NOMO-1 treated with DMSO at 0.1 percent for 48 hours (cell line): ENCODE measurements at regions not wholly inside any gene's neighbourhood (a gene's known extent, or its start where the extent isn't known, plus 50 kb on each side); places are given as distances from the start of the nearest gene placed in this dataset.
"Not testable (repeated sequence)": the region's sequence is repeated elsewhere in the genome, so short reads cannot be mapped to it uniquely, and the experiment has no call there.

ENCODE experiments used
- DNase-seq: peaks from one replicate; lab custom pipeline; 2025; ENCODE audit not compliant: unreplicated experiment; lab: John Stamatoyannopoulos, UW

GRCh38 chr12:47351526-47351925 lies 271.8 kb upstream of the AMIGO2 start:
- DNase-seq, result no peak

- DNase-seq, result peak; percentile 33
Observed at GRCh38 chr12:47350062-47350408, 270.3 kb upstream of the AMIGO2 start.

DNA sequence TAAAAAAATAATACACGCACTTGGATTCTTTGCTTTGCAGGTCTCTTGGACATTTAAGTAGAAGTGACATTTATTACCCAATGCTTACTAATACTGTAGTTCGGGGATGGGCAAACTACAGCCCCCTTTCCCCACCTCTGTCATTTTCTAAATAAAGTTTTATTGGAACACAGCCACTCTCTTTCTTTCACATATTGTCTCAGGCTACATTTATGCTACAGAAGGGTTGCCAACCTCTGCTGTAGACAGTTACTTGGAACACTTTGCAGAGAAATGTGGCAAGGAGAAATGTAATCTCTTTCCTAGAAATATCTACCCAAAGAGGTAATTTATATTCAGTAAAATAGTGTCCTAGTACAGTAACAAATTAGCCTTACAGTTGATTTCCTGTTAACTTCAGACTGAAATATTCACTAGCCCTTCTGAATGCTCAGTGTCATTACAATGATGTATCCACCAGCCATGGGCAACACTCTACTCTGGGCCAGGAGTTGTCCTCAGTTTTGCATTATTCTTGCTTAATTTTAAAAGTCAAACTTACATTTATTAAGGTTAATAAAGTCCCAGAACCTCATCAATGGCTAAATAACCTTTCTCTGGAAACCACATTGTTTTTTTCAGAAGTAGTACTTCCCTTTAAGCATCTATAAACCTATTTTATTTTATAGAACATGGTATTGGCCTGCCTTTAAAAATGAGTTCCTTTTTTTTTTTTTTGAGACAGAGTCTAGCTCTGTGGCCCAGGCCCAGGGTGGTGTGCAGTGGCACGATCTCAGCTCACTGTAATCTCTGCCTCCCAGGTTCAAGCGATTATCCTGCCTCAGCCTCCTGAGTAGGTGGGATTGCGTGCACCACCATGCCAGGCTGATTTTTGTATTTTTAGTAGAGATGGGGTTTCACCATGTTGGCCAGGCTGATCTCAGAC lies 269.6 kb upstream of the AMIGO2 start:
- DNase-seq, result peak; percentile 24

- no peak for DNase-seq
Observed at GRCh38 chr12:47348206-47348605, 268.4 kb upstream of the AMIGO2 start.

DNA sequence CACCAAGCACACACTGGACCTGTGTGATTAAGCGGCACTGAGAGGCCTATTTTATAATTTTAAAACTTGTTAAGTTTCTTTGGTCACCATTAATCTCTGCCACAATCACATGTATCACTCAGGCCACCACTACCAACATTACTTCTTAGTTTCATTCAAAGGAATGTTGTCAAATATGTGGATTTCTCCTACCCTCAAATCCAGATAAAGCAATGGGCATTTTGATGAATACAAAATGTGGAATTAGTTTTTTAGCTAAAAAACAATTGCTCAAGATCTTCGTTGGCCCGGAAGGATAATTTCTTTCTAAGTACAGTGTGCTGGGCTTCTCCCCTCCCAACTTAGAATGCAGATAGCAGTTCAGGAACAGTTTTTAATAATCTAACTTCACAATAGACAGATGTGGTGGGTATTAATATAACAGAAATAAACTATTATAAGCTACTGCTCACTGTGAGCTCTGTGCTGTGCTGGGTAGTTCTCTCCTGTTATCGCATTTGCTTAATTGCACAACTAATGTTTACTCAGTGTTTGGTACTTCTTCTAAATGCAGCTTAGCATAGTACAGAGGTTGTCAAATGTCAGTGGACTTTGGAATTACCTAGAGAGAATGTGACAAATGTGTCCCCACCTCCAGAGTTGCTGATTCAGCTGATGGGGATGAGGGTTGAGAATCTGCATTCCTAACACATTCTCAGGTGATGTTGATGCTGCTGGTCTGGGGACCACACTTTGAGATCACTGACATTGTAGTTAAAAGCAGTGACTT lies 266.7 kb upstream of the AMIGO2 start:
- DNase-seq, result peak; percentile 4

DNA sequence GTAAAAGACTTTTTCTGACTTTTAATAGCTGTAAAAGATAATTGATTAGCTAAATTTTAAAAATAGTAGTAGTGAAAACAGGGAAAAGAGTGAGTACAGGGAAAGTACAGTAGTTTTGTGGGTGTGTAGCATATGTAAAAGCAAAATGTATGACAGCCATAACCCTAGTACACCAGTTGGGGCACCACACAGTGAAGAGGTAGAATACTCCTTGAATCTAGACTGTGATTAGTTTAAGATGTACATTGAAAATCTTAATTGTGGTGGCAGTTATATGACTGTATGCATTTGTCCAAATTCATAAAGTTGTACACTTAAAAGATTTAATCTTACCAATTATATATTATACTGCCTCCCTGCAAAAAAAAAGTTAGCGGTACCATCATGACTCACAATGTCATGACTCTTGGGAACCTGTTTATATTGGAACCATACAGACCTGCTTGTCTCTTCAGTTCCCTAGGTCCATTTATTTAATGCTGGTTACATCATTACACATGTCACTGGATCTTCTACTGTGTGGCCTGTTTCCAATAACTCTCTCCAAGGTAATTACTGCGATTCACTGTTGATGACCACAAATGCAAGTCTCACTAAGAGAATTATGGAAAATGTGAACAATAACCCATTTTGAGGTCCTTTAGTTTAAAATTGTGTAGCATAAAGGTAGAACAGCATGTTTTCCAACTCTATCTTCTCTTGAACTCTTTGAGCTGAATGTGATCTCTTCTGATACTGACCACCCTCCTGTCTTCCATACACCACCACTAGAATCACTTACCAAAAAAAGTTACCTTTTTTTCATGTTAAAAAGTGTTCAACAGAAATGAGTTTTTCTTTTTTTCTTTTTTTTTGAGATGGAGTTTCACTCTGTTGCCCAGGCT lies 264.2 kb upstream of the AMIGO2 start:
- DNase-seq, result no peak

GRCh38 chr12:47340411-47341015 lies 260.8 kb upstream of the AMIGO2 start:
- DNase-seq, result no peak

- no peak for DNase-seq
Observed at GRCh38 chr12:47337581-47337980, 257.8 kb upstream of the AMIGO2 start.

- DNase-seq, result not testable (repeated sequence)
Observed at GRCh38 chr12:47333271-47333858, 253.6 kb upstream of the AMIGO2 start.

DNA sequence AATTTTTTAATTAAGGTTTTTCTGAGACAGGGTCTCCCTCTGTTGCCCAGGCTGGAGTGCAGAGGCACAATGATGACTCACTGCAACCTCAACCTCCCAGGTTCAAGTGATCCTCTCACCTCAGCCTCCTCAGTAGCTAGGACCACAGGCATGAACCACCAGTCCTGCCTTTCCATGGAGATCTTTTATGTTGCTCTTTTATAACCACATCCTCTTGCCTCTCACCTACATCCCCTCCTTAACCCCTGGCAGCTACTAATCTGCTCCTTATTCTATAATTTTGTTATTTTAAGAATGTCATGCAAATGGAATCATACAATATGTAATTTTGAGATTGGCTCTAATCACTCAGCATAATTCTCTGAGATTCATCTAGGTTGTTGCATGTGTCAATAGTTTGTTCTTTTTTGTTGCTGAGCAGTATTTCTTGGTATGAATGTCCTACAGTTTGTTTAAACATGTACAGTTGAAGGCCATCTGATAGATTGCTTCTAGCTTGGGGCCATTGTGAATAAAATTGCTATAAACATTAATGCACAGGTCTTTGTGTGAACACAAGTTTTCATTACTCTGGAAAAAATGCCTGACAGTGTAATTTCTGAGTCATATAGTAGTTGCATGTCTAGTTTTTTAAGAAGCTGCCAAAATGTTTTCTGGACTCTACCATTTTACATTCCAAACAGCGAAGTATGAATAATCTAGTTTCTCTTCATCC lies 249.2 kb upstream of the AMIGO2 start:
- no peak for DNase-seq

- no peak for DNase-seq
Observed at GRCh38 chr12:47326190-47326589, 246.4 kb upstream of the AMIGO2 start.

- no peak for DNase-seq
Observed at GRCh38 chr12:47323802-47324201, 244.0 kb upstream of the AMIGO2 start.

- DNase-seq, result no peak
Observed at GRCh38 chr12:47321436-47321835, 241.7 kb upstream of the AMIGO2 start.

- DNase-seq, result no peak
Observed at GRCh38 chr12:47319746-47320145, 240.0 kb upstream of the AMIGO2 start.

DNA sequence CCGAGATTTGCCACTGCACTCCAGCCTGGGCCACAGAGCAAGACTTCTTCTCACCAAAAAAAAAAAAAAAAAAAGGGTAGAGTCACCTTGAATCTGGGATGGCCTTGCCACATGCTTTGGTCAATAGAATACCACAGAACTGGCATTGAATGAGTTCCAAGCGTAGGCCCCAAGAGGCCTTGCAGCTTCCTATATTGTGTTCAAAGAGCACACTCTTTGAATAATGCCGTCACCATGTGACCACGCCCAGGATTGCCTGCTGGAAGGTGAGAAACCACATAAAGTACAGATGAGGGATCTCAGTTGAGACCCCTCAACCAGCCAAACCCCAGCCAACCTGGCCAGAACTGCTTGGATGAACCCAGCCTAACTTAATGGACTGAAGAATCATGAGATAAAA lies 239.2 kb upstream of the AMIGO2 start:
- DNase-seq, result no peak

GRCh38 chr12:47317175-47317915 lies 237.6 kb upstream of the AMIGO2 start:
- DNase-seq, result no peak

GRCh38 chr12:47316609-47317049 lies 236.9 kb upstream of the AMIGO2 start:
- DNase-seq, result no peak

GRCh38 chr12:47314996-47315395 lies 235.2 kb upstream of the AMIGO2 start:
- no peak for DNase-seq

DNA sequence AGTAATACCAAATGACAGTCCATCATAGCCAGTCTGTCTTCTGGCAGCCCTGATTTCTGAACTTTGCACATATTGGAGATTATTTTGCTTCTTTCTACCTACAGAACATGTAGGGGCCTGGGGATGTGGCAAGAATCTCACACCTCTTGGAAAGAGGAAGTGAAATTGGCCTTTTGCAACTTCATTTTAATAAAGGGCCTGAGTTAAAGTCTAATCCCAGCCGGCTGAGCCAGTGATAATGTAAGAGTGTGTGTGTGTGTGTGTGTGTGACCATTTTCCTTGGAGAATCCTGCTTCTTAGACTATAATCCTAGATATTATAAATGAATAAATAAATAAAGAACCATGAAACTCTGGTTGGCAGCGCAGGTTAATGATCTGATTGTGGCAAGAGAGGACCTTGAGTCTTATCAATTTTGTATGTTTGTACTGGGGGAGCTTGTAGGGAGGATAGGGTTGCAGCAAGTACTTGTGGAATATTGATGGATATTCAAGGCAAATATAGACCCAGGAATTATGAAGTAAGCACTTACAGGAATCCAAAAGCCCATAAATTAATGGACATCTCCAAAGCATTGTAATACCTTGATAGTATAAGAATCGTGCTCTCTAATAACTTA lies 233.2 kb upstream of the AMIGO2 start:
- peak; percentile 67 for DNase-seq
